ENCODE measurements at regions not wholly inside any gene's neighbourhood (a gene's known extent, or its start where the extent isn't known, plus 50 kb on each side); places are given as distances from the start of the nearest gene placed in this dataset.

DNA sequence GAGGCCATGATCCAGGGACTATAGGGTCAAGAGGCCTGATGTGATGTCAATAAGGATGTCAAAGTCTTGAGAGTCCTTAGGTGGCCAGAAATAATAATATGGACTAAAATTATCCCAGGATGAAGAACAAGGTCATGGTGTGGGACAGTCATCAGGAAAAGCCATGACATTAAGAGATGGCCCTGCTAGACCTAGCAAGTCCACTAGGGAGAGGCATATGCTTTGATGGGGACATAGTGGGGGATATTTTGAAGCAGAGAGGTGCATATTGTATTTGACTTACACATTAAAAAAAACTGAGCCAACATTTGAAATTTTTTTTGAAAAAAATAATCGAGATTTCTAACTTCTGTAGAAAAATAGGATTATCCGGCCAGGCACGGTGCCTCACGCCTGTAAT is 53.3 kb upstream of the CXCR4 start:
- ATAC-seq (no peak), DNase-seq (no peak)
- Mint-ChIP-seq H3K9me3 (peaks cover 0 to 14% (median 0%) of the 10 kb centered on the region in 11 donors), H3K4me1 (peaks cover 6 to 52% (median 30%) of the 10 kb centered on the region in 7 donors), H3K27me3 (peaks cover 0 to 12% (median 0%) of the 10 kb centered on the region in 5 donors), H3K4me3 (peak overlapping the region in 2 of 10 donors; percentile 3 to 23), H3K27ac (peak overlapping the region in 3 of 9 donors; percentile 17 to 70 (median 18)), H3K36me3 (peaks cover 0 to 13% (median 9%) of the 10 kb centered on the region in 5 donors)
- H3K27me3 ChIP-seq (ENCODE audit: control insufficient read depth in 2 of 2, insufficient read depth in 2 of 2, low read length in 2 of 2), result no peaks in the 10 kb centered on the region
- H3K4me3 ChIP-seq (ENCODE audit: low read length), result no peak overlapping the region
- H3K4me1 ChIP-seq (ENCODE audit: control insufficient read depth in 2 of 2, insufficient read depth in 2 of 2, low read length in 2 of 2), result peaks cover 0 to 9% of the 10 kb centered on the region in 2 donors
- intact Hi-C loops (cut with micrococcal nuclease), result loop anchor here in 1 of 2 donors (2.0 kb wide), 1 partner anchor 14 kb away; no protein-coding TSS in a partner anchor
- no peaks in the 10 kb centered on the region for H3K9me3 ChIP-seq (ENCODE audit: control insufficient read depth in 2 of 3, low read length in 3 of 3)
- no peaks in the 10 kb centered on the region for H3K36me3 ChIP-seq (ENCODE audit: control insufficient read depth in 2 of 3, insufficient read depth in 3 of 3, low read length in 3 of 3)
- H3K27ac ChIP-seq (ENCODE audit: low read depth, low read length), result no peak overlapping the region
- ChIA-PET POLR2A (no interaction called here), CTCF (no interaction called here)

- intact Hi-C loops (cut with micrococcal nuclease), result no loop called here
- no peaks in the 10 kb centered on the region for H3K27me3 ChIP-seq (ENCODE audit: control insufficient read depth in 2 of 2, insufficient read depth in 2 of 2, low read length in 2 of 2)
- H3K9me3 ChIP-seq (ENCODE audit: control insufficient read depth in 2 of 3, low read length in 3 of 3), result no peaks in the 10 kb centered on the region
- no peaks in the 10 kb centered on the region for H3K36me3 ChIP-seq (ENCODE audit: control insufficient read depth in 2 of 3, insufficient read depth in 3 of 3, low read length in 3 of 3)
- H3K36me3 Mint-ChIP-seq, result peaks cover 0 to 13% (median 9%) of the 10 kb centered on the region in 5 donors
- peaks cover 0 to 5% of the 10 kb centered on the region in 2 donors for H3K4me1 ChIP-seq (ENCODE audit: control insufficient read depth in 2 of 2, insufficient read depth in 2 of 2, low read length in 2 of 2)
- ChIA-PET CTCF (interaction anchor here (0.9 to 1.0 kb wide), 2 partner anchors 17 to 53 kb away, joined by 3 read pairs; no protein-coding TSS in a partner anchor), POLR2A (interaction anchor here (1.4 kb wide), 1 partner anchor 32 kb away, joined by 6 read pairs; no protein-coding TSS in a partner anchor)
- H3K9me3 Mint-ChIP-seq, result peaks cover 0 to 9% (median 0%) of the 10 kb centered on the region in 11 donors
- ATAC-seq (peak; percentile 24), DNase-seq (no peak)
- peaks cover 6 to 50% (median 26%) of the 10 kb centered on the region in 7 donors for H3K4me1 Mint-ChIP-seq
- H3K27ac Mint-ChIP-seq, result peak overlapping the region in 3 of 9 donors; percentile 46 to 67 (median 52)
- peaks cover 0 to 14% (median 0%) of the 10 kb centered on the region in 5 donors for H3K27me3 Mint-ChIP-seq
- no peak overlapping the region for H3K4me3 Mint-ChIP-seq
- no peak overlapping the region for H3K27ac ChIP-seq (ENCODE audit: low read depth, low read length)
- no peak overlapping the region for H3K4me3 ChIP-seq (ENCODE audit: low read length)
These were observed 50.8 kb upstream of the CXCR4 start for GRCh38 chr2:136168720-136169119.

DNA sequence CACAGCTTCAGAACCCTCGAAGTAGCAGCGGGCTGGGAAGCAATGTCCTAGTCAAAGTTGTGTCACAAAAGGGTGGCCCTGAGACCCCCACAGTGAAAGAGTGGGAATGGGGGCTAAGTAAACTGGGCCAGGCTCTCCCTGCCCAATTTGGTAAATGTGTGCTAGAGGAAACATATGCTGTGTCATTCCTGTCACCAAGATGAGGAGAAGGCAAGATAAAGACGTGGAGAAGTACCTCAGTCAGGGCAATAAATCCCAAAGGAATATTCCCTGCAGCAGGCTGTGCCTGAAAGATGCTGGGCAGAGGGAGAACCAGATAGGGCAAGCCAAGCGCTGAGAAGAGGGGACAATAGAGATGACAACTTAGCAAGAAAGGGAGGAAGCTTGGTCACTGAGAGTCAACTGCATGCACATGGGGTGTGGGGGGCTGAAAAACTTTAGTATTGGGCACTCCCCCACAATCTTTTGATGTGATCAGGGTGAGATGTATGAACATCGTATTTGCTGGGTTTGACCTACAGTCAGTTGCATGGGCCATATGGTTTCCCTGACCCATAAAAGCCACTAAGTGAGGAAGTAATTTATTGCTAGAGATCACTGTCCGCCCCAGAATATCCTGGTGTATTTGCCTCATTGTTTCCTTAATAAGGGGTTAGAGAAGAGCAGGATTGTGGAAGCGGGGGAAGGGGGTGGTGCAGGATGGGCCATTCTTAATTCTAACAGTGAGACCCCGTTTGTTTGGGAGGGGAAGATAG is 49.9 kb upstream of the CXCR4 start:
- Mint-ChIP-seq H3K36me3 (peaks cover 0 to 13% (median 9%) of the 10 kb centered on the region in 5 donors), H3K27ac (peak overlapping the region in 2 of 9 donors; percentile 37 to 79), H3K4me3 (no peak overlapping the region), H3K27me3 (peaks cover 0 to 9% (median 0%) of the 10 kb centered on the region in 5 donors), H3K9me3 (peaks cover 0 to 9% (median 0%) of the 10 kb centered on the region in 11 donors), H3K4me1 (peaks cover 8 to 47% (median 31%) of the 10 kb centered on the region in 7 donors)
- POLR2A ChIA-PET, result interaction anchor here (1.0 to 1.4 kb wide), 2 partner anchors 17 to 32 kb away, joined by 3 to 6 read pairs; no protein-coding TSS in a partner anchor
- CTCF ChIA-PET, result interaction anchor here (1.0 kb wide), 1 partner anchor 18 kb away, joined by 3 read pairs; no protein-coding TSS in a partner anchor
- no peaks in the 10 kb centered on the region for H3K27me3 ChIP-seq (ENCODE audit: control insufficient read depth in 2 of 2, insufficient read depth in 2 of 2, low read length in 2 of 2)
- ATAC-seq (no peak), DNase-seq (no peak)
- no peak overlapping the region for H3K4me3 ChIP-seq (ENCODE audit: low read length)
- H3K27ac ChIP-seq (ENCODE audit: low read depth, low read length), result no peak overlapping the region
- H3K4me1 ChIP-seq (ENCODE audit: control insufficient read depth in 2 of 2, insufficient read depth in 2 of 2, low read length in 2 of 2), result peaks cover 0 to 5% of the 10 kb centered on the region in 2 donors
- no peaks in the 10 kb centered on the region for H3K9me3 ChIP-seq (ENCODE audit: control insufficient read depth in 2 of 3, low read length in 3 of 3)
- H3K36me3 ChIP-seq (ENCODE audit: control insufficient read depth in 2 of 3, insufficient read depth in 3 of 3, low read length in 3 of 3), result no peaks in the 10 kb centered on the region
- intact Hi-C loops (cut with micrococcal nuclease), result no loop called here

Measured in naive thymus-derived CD4-positive, alpha-beta T cell (primary cell).